Body of pancreas (tissue), 4 donors: ENCODE measurements at regions not wholly inside any gene's neighbourhood (a gene's known extent, or its start where the extent isn't known, plus 50 kb on each side); places are given as distances from the start of the nearest gene placed in this dataset.
A peak's percentile ranks its signal among the peaks of the same experiment; 100 is the strongest.

Experiments
- ATAC-seq: fragments of 150-250 bp; one replicate; pipeline ENCODE4 v1.9.1; 2016
- DNase-seq, 4 donors: peaks; one replicate each; pipeline ENCODE4 v3.0.0-alpha.2; 2019
- H3K27ac ChIP-seq, 4 donors: fragments of 200-600 bp; sonication (generic); 1 replicate in 3 of 4; 2 replicates in 1 of 4; pipeline versions ENCODE4 v1.5.1 to v1.6.1; 2016 to 2019; ENCODE audit warnings: mild to moderate bottlenecking in 1 of 4, mixed read lengths in 1 of 4, moderate library complexity in 1 of 4
- H3K27me3 ChIP-seq, 2 donors: fragments of 200-600 bp; sonication (generic); one replicate each; pipeline ENCODE4 v1.6.0; 2016; ENCODE audit warnings: mild to moderate bottlenecking in 1 of 2
- H3K36me3 ChIP-seq, 2 donors: fragments of 200-600 bp; sonication (generic); replicated peaks in 1 of 2; 2 replicates each; pipeline ENCODE4 v1.5.1; 2016; ENCODE audit warnings: low read depth in 2 of 2; ENCODE audit not compliant: insufficient read depth in 1 of 2
- H3K4me1 ChIP-seq: fragments of 200-600 bp; sonication (generic); one replicate; pipeline ENCODE4 v1.6.0; 2016
- H3K4me3 ChIP-seq, 2 donors: fragments of 200-600 bp; sonication (generic); 1 replicate in 1 of 2; 2 replicates in 1 of 2; pipeline ENCODE4 v1.5.1; 2016 to 2019
- H3K9me3 ChIP-seq, 3 donors: fragments of 200-600 bp; sonication (generic); 1 replicate in 2 of 3; 2 replicates in 1 of 3; pipeline ENCODE4 v1.5.1; 2016
- POLR2A ChIP-seq, 3 donors: fragments of 450-650 bp; IDR thresholded peaks; one replicate each; pipeline ENCODE4 v1.6.1; 2016; ENCODE audit warnings: antibody characterized with exemption in 3 of 3, mild to moderate bottlenecking in 2 of 3
- WGBS, 2 donors: methylation state at CpG; one replicate each; pipeline ENCODE4 v1.1.5; 2017; 5-methylcytosine and 5-hydroxymethylcytosine counted together
- intact Hi-C: fragments of 100-400 bp; cut with DNase I; formaldehyde crosslinking; loops from one replicate; pipeline ENCODE4 v1.15.1; 2023
- TF ChIP-seq, protein P1 (sequence below), 7 experiments: fragments of 450-650 bp in 4 of 7; fragments of 200-600 bp in 3 of 7; sonication (generic) in 3 of 7; IDR thresholded peaks; one replicate each; pipeline ENCODE4 v1.5.1; 2016 to 2019; ENCODE audit warnings: antibody characterized with exemption in 7 of 7

DNA sequence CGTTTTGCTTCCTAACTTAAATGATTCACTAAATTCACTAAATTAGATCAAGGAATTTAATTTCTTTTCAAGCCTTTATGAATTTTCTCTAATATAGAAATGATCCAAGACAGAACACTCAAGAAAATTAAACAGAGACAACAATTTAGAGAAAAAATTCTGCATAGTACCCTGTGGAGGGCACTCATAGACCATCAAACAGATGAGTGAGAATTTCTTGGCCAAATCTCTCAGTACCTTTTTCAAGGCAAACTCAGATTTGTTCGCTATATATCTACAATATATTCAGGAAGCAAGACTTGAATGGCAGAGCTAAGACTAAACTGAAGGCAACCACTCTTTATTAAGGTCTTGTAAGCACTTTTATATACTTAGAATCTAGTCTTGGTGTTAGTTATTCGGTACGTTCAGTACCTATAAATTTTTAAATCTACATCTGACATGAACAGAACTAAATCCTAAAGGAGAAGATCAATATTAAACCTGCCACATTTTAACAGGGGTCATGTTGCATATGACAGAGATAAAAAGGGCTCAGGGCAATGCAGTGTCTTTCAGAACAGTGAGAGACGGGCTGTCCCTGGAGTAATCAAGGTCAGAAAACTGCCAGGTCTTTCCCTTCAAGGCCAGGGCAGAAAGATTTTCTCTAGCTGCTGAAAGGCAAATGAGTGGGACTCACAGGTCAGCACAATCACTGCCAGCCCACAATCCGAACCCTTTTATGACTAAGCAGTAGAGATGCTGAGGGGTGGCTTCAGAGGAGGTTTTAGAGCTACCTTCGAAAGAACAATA is 118.8 kb upstream of the TMPRSS15 start:
- DNase-seq (no peak), ATAC-seq (no peak)
- intact Hi-C loops, result no loop called here
- Histone ChIP-seq H3K27me3 (no peaks in the 10 kb centered on the region), H3K9me3 (no peaks in the 10 kb centered on the region), H3K4me1 (no peaks in the 10 kb centered on the region), H3K27ac (no peak overlapping the region), H3K36me3 (no peaks in the 10 kb centered on the region), H3K4me3 (no peak overlapping the region)
- no peak for TF ChIP-seq POLR2A (IDR thresholded peaks at IDR 0.05)
- TF ChIP-seq, protein P1, sequence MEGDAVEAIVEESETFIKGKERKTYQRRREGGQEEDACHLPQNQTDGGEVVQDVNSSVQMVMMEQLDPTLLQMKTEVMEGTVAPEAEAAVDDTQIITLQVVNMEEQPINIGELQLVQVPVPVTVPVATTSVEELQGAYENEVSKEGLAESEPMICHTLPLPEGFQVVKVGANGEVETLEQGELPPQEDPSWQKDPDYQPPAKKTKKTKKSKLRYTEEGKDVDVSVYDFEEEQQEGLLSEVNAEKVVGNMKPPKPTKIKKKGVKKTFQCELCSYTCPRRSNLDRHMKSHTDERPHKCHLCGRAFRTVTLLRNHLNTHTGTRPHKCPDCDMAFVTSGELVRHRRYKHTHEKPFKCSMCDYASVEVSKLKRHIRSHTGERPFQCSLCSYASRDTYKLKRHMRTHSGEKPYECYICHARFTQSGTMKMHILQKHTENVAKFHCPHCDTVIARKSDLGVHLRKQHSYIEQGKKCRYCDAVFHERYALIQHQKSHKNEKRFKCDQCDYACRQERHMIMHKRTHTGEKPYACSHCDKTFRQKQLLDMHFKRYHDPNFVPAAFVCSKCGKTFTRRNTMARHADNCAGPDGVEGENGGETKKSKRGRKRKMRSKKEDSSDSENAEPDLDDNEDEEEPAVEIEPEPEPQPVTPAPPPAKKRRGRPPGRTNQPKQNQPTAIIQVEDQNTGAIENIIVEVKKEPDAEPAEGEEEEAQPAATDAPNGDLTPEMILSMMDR (IDR thresholded peaks at IDR 0.05), result peak in 1 of 7 experiments; percentile 5
- WGBS, 2 donors, result 34 to 37% methylated on average over 7 of the region's 7 CpGs

DNA sequence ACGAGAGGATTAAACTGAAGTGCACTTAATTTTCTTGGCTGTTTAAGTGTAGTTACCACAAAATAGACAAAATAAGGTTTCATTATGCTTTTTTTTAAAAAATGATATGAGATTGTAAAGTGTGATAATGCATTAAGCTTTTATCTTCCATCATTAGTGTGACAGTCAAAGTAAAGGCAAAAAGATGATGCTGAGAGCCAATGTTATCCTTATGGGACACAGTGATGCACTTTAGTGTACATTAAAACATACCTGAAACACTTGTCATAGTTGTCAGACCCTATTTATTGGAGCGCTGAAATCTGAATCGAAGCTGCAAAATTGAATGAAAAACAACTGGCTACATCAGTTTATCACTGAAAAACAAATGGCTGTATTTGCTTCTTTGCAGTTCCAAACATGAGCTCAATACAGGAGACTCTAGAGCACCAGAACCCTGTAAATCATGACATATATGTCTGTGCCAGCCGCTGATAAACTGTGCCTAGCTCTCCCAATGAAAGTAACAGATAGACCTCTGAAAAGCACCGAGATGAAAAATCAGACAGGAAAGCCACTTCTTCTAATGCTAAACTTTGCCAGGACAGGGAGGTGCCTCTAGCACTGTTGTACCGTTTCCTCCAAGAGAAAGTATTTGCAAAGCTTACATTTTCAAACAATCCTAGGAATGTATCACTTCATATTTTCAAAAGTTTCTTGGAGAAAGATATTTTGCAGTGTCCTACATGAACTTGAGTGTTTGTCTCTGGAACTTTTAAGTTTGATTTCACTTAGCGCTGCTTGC is 120.7 kb upstream of the TMPRSS15 start:
- intact Hi-C loops, result no loop called here
- Histone ChIP-seq H3K4me1 (no peaks in the 10 kb centered on the region), H3K27me3 (no peaks in the 10 kb centered on the region), H3K4me3 (no peak overlapping the region), H3K27ac (no peak overlapping the region), H3K9me3 (no peaks in the 10 kb centered on the region), H3K36me3 (no peaks in the 10 kb centered on the region)
- TF ChIP-seq POLR2A (IDR thresholded peaks at IDR 0.05), result no peak
- DNase-seq (no peak), ATAC-seq (no peak)
- 57 to 63% methylated on average over 7 of the region's 7 CpGs for WGBS, 2 donors

DNA sequence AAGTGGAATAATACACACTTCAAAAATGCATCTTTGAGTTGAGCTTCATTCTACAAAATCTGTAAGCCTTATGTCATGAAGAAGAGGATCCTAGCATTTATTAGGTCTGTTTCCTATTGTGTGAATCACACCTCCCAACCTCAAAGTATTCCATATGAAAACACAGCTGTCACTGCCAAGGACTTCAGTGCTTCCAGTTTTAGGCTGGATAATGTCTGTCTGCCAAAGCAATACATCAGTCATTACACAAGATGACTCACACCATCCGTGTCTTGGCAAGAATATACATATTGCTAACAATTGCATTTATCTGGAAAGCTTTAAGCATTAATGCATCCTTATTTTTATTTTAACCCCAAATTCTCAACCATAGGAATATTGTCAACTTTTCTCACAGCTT is 125.7 kb upstream of the TMPRSS15 start:
- Histone ChIP-seq H3K27ac (no peak overlapping the region), H3K4me3 (no peak overlapping the region), H3K9me3 (no peaks in the 10 kb centered on the region), H3K4me1 (no peaks in the 10 kb centered on the region), H3K36me3 (no peaks in the 10 kb centered on the region), H3K27me3 (no peaks in the 10 kb centered on the region)
- TF ChIP-seq POLR2A (IDR thresholded peaks at IDR 0.05), result no peak
- TF ChIP-seq, protein P1 (IDR thresholded peaks at IDR 0.05), result no peak
- WGBS, 2 donors, result 6 to 11% methylated on average over 1 of the region's 1 CpG
- no peak for ATAC-seq
- no peak for DNase-seq
- intact Hi-C loops, result no loop called here

DNA sequence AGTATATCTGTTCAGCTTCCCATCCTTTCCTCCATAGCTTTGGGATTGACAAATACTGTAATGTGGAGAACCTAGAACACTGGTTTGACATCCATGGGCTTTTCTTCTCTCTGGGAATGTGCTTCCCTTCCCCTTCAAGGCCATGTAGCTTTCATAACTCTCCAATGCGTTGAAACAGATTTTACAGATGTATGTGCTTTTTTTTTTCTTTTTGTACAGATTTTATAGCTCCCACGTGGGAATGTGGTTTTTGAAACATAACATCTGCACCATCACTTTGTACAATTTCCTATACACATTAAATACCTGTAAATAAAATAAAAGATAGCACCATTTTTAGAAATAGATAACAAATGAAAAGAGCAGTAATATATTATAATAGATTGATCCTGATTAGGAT is 138.5 kb upstream of the TMPRSS15 start:
- no peak for ATAC-seq
- no peaks in the 10 kb centered on the region for H3K9me3 ChIP-seq
- no peak for DNase-seq
- TF ChIP-seq, protein P1 (IDR thresholded peaks at IDR 0.05), result no peak
- no peak for TF ChIP-seq POLR2A (IDR thresholded peaks at IDR 0.05)
- WGBS, 2 donors, result 37 to 50% methylated on average over 2 of the region's 2 CpGs
- H3K27ac ChIP-seq, result no peak overlapping the region
- no peak overlapping the region for H3K4me3 ChIP-seq
- intact Hi-C loops, result no loop called here
- no peaks in the 10 kb centered on the region for H3K27me3 ChIP-seq
- H3K36me3 ChIP-seq, result no peaks in the 10 kb centered on the region
- no peaks in the 10 kb centered on the region for H3K4me1 ChIP-seq

DNA sequence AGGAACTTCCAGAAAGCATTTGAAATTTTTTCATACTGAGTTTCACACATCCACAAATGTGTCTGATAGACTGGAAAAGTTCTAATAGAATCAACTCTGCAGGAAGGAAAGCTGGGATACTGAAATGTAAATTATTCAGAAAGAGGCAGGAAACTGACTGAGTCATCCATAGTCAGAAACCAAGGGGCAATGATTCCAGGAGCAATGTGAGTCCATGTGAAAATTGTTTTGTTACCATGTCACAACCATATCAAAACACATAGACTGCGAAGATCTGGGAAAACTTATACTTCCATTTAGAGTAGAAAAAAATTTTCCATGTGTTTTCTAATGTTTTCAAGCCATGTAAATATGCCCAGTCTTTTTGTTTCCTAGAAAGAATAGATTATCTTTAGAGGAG is 142.3 kb upstream of the TMPRSS15 start:
- H3K27me3 ChIP-seq, result no peaks in the 10 kb centered on the region
- no peaks in the 10 kb centered on the region for H3K9me3 ChIP-seq
- 68 to 76% methylated on average over 1 of the region's 1 CpG for WGBS, 2 donors
- DNase-seq (no peak), ATAC-seq (no peak)
- intact Hi-C loops, result no loop called here
- H3K4me1 ChIP-seq, result no peaks in the 10 kb centered on the region
- TF ChIP-seq, protein P1 (IDR thresholded peaks at IDR 0.05), result no peak
- TF ChIP-seq POLR2A (IDR thresholded peaks at IDR 0.05), result no peak
- H3K36me3 ChIP-seq, result no peaks in the 10 kb centered on the region
- H3K4me3 ChIP-seq, result no peak overlapping the region
- H3K27ac ChIP-seq, result no peak overlapping the region
